Smooth muscle cell (in vitro differentiated cells): ENCODE measurements at regions not wholly inside any gene's neighbourhood (a gene's known extent, or its start where the extent isn't known, plus 50 kb on each side); places are given as distances from the start of the nearest gene placed in this dataset.

Experiments used
- DNase-seq: peaks from one replicate; lab custom pipeline; 2025; ENCODE audit not compliant: unreplicated experiment; lab: John Stamatoyannopoulos, UW
- H2AFZ ChIP-seq: fragments of 200-600 bp; sonication (generic); 2 replicates; pipeline ENCODE4 v1.6.0; 2016; ENCODE audit warnings: antibody characterized with exemption, low read depth, mild to moderate bottlenecking
- H3F3A ChIP-seq: fragments of 200-600 bp; sonication (generic); 2 replicates; pipeline ENCODE4 v1.6.0; 2017; ENCODE audit warnings: antibody characterized with exemption, low read depth
- H3K27ac ChIP-seq: fragments of 200-600 bp; sonication (generic); 2 replicates; pipeline ENCODE4 v1.5.1; 2016; ENCODE audit warnings: low read depth, mild to moderate bottlenecking
- H3K27me3 ChIP-seq: fragments of 200-600 bp; sonication (generic); 2 replicates; pipeline ENCODE4 v1.6.1; 2016; ENCODE audit warnings: low read depth, mild to moderate bottlenecking
- H3K36me3 ChIP-seq: fragments of 200-600 bp; sonication (generic); 2 replicates; pipeline ENCODE4 v1.5.1; 2016; ENCODE audit warnings: low read depth
- H3K4me1 ChIP-seq: fragments of 200-600 bp; sonication (generic); 2 replicates; pipeline ENCODE4 v1.5.1; 2016; ENCODE audit warnings: low read depth
- H3K4me2 ChIP-seq: fragments of 200-600 bp; sonication (generic); 2 replicates; pipeline ENCODE4 v1.6.0; 2016; ENCODE audit warnings: mild to moderate bottlenecking
- H3K4me3 ChIP-seq: fragments of 200-600 bp; sonication (generic); 2 replicates; pipeline ENCODE4 v1.5.1; 2016; ENCODE audit warnings: mild to moderate bottlenecking
- H3K79me2 ChIP-seq: fragments of 200-600 bp; sonication (generic); 2 replicates; pipeline ENCODE4 v1.6.0; 2016; ENCODE audit warnings: low read depth, mild to moderate bottlenecking
- H3K9ac ChIP-seq: fragments of 200-600 bp; sonication (generic); 2 replicates; pipeline ENCODE4 v1.6.0; 2016; ENCODE audit warnings: low read depth
- H3K9me3 ChIP-seq: fragments of 200-600 bp; sonication (generic); replicated peaks from 2 replicates; pipeline ENCODE4 v1.5.1; 2016; ENCODE audit warnings: low read depth
- H4K20me1 ChIP-seq: fragments of 200-600 bp; sonication (generic); 2 replicates; pipeline ENCODE4 v1.6.0; 2016; ENCODE audit warnings: low read depth
- CTCF ChIP-seq: fragments of 200-600 bp; sonication (generic); IDR thresholded peaks from 2 replicates; pipeline ENCODE4 v1.5.1; 2017; ENCODE audit warnings: borderline replicate concordance, mild to moderate bottlenecking, antibody characterized with exemption; ENCODE audit not compliant: insufficient read depth, poor library complexity, severe bottlenecking
- WGBS: methylation state at CpG from one replicate; pipeline ENCODE4 v1.1.7; 2016; ENCODE audit warnings: low lambda C conversion rate; 5-methylcytosine and 5-hydroxymethylcytosine counted together

- no peak overlapping the region for H2AFZ ChIP-seq
- no peak overlapping the region for H3K4me2 ChIP-seq
- no peak overlapping the region for H3K9ac ChIP-seq
- H3K4me1 ChIP-seq = peaks cover 19% of the 10 kb centered on the region
- WGBS = 96% methylated on average over 3 of the region's 3 CpGs
- no peak for DNase-seq
- H3K79me2 ChIP-seq = no peaks in the 10 kb centered on the region
- no peaks in the 10 kb centered on the region for H3K27me3 ChIP-seq
- no peak for TF ChIP-seq CTCF
- H3K27ac ChIP-seq = peak overlapping the region; percentile 36
- no peak overlapping the region for H3K4me3 ChIP-seq
- H3F3A ChIP-seq = peaks cover 4% of the 10 kb centered on the region
- H3K36me3 ChIP-seq = no peaks in the 10 kb centered on the region
- no peaks in the 10 kb centered on the region for H3K9me3 ChIP-seq
- H4K20me1 ChIP-seq = peaks cover 14% of the 10 kb centered on the region
These were observed 106.3 kb upstream of the IL12A start for GRCh38 chr3:159882367-159882766.

GRCh38 chr3:159882790-159883779, 105.5 kb upstream of the IL12A start:
- Histone ChIP-seq H2AFZ (no peak overlapping the region), H3K27ac (peak overlapping the region; percentile 36), H3K4me2 (peak overlapping the region; percentile 34), H3K9ac (no peak overlapping the region), H3K27me3 (no peaks in the 10 kb centered on the region), H4K20me1 (peaks cover 14% of the 10 kb centered on the region), H3K79me2 (no peaks in the 10 kb centered on the region), H3K4me3 (no peak overlapping the region), H3K36me3 (no peaks in the 10 kb centered on the region), H3F3A (peaks cover 4% of the 10 kb centered on the region), H3K4me1 (peaks cover 19% of the 10 kb centered on the region), H3K9me3 (no peaks in the 10 kb centered on the region)
- DNase-seq = no peak
- TF ChIP-seq CTCF = no peak
- WGBS = 52% methylated on average over 12 of the region's 12 CpGs

GRCh38 chr3:159884661-159885402, 103.8 kb upstream of the IL12A start:
- Histone ChIP-seq H3K27ac (no peak overlapping the region), H4K20me1 (peaks cover 14% of the 10 kb centered on the region), H3K4me2 (no peak overlapping the region), H3K27me3 (no peaks in the 10 kb centered on the region), H2AFZ (no peak overlapping the region), H3K9ac (no peak overlapping the region), H3K36me3 (no peaks in the 10 kb centered on the region), H3K79me2 (no peaks in the 10 kb centered on the region), H3F3A (peaks cover 4% of the 10 kb centered on the region), H3K4me3 (no peak overlapping the region), H3K4me1 (peaks cover 19% of the 10 kb centered on the region), H3K9me3 (no peaks in the 10 kb centered on the region)
- peak; percentile 53 for TF ChIP-seq CTCF
- no peak for DNase-seq
- WGBS = 78% methylated on average over 3 of the region's 3 CpGs
